ENCODE measurements at regions not wholly inside any gene's neighbourhood (a gene's known extent, or its start where the extent isn't known, plus 50 kb on each side); places are given as distances from the start of the nearest gene placed in this dataset.

- H3K9ac ChIP-seq (ENCODE audit: low read length in 5 of 5): no peak overlapping the region
- peaks cover 0 to 7% (median 0%) of the 10 kb centered on the region in 5 donors for H3K27me3 ChIP-seq (ENCODE audit: control insufficient read depth in 5 of 5, insufficient read depth in 4 of 5, low read length in 5 of 5)
- H3K36me3 ChIP-seq (ENCODE audit: control insufficient read depth in 5 of 5, insufficient read depth in 5 of 5, low read length in 5 of 5): no peaks in the 10 kb centered on the region
- no peak overlapping the region for H3K27ac ChIP-seq (ENCODE audit: low read depth, low read length)
- no peaks in the 10 kb centered on the region for H3K9me3 ChIP-seq (ENCODE audit: control insufficient read depth in 5 of 5, low read length in 5 of 5)
- H3K4me3 ChIP-seq (ENCODE audit: low read depth in 1 of 5, low read length in 5 of 5): no peak overlapping the region
- peaks cover 0 to 8% (median 7%) of the 10 kb centered on the region in 5 donors for H3K4me1 ChIP-seq (ENCODE audit: control insufficient read depth in 5 of 5, insufficient read depth in 5 of 5, low read length in 5 of 5)
Measured at GRCh38 chr2:62567669-62568068, 61.7 kb upstream of the TMEM17 start.

GRCh38 chr2:62566847-62567246, 60.9 kb upstream of the TMEM17 start:
- Histone ChIP-seq H3K4me1 (ENCODE audit: control insufficient read depth in 5 of 5, insufficient read depth in 5 of 5, low read length in 5 of 5) (peaks cover 0 to 8% (median 7%) of the 10 kb centered on the region in 5 donors), H3K9ac (ENCODE audit: low read length in 5 of 5) (no peak overlapping the region), H3K9me3 (ENCODE audit: control insufficient read depth in 5 of 5, low read length in 5 of 5) (no peaks in the 10 kb centered on the region), H3K36me3 (ENCODE audit: control insufficient read depth in 5 of 5, insufficient read depth in 5 of 5, low read length in 5 of 5) (no peaks in the 10 kb centered on the region), H3K27me3 (ENCODE audit: control insufficient read depth in 5 of 5, insufficient read depth in 4 of 5, low read length in 5 of 5) (peaks cover 0 to 7% (median 0%) of the 10 kb centered on the region in 5 donors), H3K27ac (ENCODE audit: low read depth, low read length) (no peak overlapping the region), H3K4me3 (ENCODE audit: low read depth in 1 of 5, low read length in 5 of 5) (no peak overlapping the region)

GRCh38 chr2:62565309-62565908, 59.4 kb upstream of the TMEM17 start:
- H3K9me3 ChIP-seq (ENCODE audit: control insufficient read depth in 5 of 5, low read length in 5 of 5): no peaks in the 10 kb centered on the region
- H3K9ac ChIP-seq (ENCODE audit: low read length in 5 of 5): no peak overlapping the region
- peaks cover 0 to 7% (median 0%) of the 10 kb centered on the region in 5 donors for H3K4me1 ChIP-seq (ENCODE audit: control insufficient read depth in 5 of 5, insufficient read depth in 5 of 5, low read length in 5 of 5)
- H3K4me3 ChIP-seq (ENCODE audit: low read depth in 1 of 5, low read length in 5 of 5): no peak overlapping the region
- no peaks in the 10 kb centered on the region for H3K27me3 ChIP-seq (ENCODE audit: control insufficient read depth in 5 of 5, insufficient read depth in 4 of 5, low read length in 5 of 5)
- H3K36me3 ChIP-seq (ENCODE audit: control insufficient read depth in 5 of 5, insufficient read depth in 5 of 5, low read length in 5 of 5): no peaks in the 10 kb centered on the region
- H3K27ac ChIP-seq (ENCODE audit: low read depth, low read length): no peak overlapping the region

- H3K36me3 ChIP-seq (ENCODE audit: control insufficient read depth in 5 of 5, insufficient read depth in 5 of 5, low read length in 5 of 5): no peaks in the 10 kb centered on the region
- no peaks in the 10 kb centered on the region for H3K9me3 ChIP-seq (ENCODE audit: control insufficient read depth in 5 of 5, low read length in 5 of 5)
- H3K4me1 ChIP-seq (ENCODE audit: control insufficient read depth in 5 of 5, insufficient read depth in 5 of 5, low read length in 5 of 5): peaks cover 0 to 7% (median 0%) of the 10 kb centered on the region in 5 donors
- no peak overlapping the region for H3K9ac ChIP-seq (ENCODE audit: low read length in 5 of 5)
- H3K4me3 ChIP-seq (ENCODE audit: low read depth in 1 of 5, low read length in 5 of 5): no peak overlapping the region
- H3K27ac ChIP-seq (ENCODE audit: low read depth, low read length): no peak overlapping the region
- H3K27me3 ChIP-seq (ENCODE audit: control insufficient read depth in 5 of 5, insufficient read depth in 4 of 5, low read length in 5 of 5): no peaks in the 10 kb centered on the region
Measured at GRCh38 chr2:62564380-62565137, 58.6 kb upstream of the TMEM17 start.

GRCh38 chr2:62561586-62561985, 55.6 kb upstream of the TMEM17 start:
- no peaks in the 10 kb centered on the region for H3K4me1 ChIP-seq (ENCODE audit: control insufficient read depth in 5 of 5, insufficient read depth in 5 of 5, low read length in 5 of 5)
- no peaks in the 10 kb centered on the region for H3K36me3 ChIP-seq (ENCODE audit: control insufficient read depth in 5 of 5, insufficient read depth in 5 of 5, low read length in 5 of 5)
- H3K27me3 ChIP-seq (ENCODE audit: control insufficient read depth in 5 of 5, insufficient read depth in 4 of 5, low read length in 5 of 5): no peaks in the 10 kb centered on the region

GRCh38 chr2:62559582-62559981, 53.6 kb upstream of the TMEM17 start:
- Histone ChIP-seq H3K9me3 (ENCODE audit: control insufficient read depth in 5 of 5, low read length in 5 of 5) (no peaks in the 10 kb centered on the region), H3K27ac (ENCODE audit: low read depth, low read length) (no peak overlapping the region)

More at GRCh38 chr2:62561586-62561985, 55.6 kb upstream of the TMEM17 start:
- no peak overlapping the region for H3K9ac ChIP-seq (ENCODE audit: low read length in 5 of 5)
- H3K27ac ChIP-seq (ENCODE audit: low read depth, low read length): no peak overlapping the region
- H3K4me3 ChIP-seq (ENCODE audit: low read depth in 1 of 5, low read length in 5 of 5): no peak overlapping the region
- H3K9me3 ChIP-seq (ENCODE audit: control insufficient read depth in 5 of 5, low read length in 5 of 5): no peaks in the 10 kb centered on the region

GRCh38 chr2:62558743-62559142, 52.7 kb upstream of the TMEM17 start:
- H3K36me3 ChIP-seq (ENCODE audit: control insufficient read depth in 5 of 5, insufficient read depth in 5 of 5, low read length in 5 of 5): no peaks in the 10 kb centered on the region
- H3K27ac ChIP-seq (ENCODE audit: low read depth, low read length): no peak overlapping the region
- H3K27me3 ChIP-seq (ENCODE audit: control insufficient read depth in 5 of 5, insufficient read depth in 4 of 5, low read length in 5 of 5): no peaks in the 10 kb centered on the region

More at GRCh38 chr2:62559582-62559981, 53.6 kb upstream of the TMEM17 start:
- Histone ChIP-seq H3K4me1 (ENCODE audit: control insufficient read depth in 5 of 5, insufficient read depth in 5 of 5, low read length in 5 of 5) (peaks cover 0 to 8% (median 6%) of the 10 kb centered on the region in 5 donors), H3K9ac (ENCODE audit: low read length in 5 of 5) (no peak overlapping the region), H3K4me3 (ENCODE audit: low read depth in 1 of 5, low read length in 5 of 5) (no peak overlapping the region), H3K36me3 (ENCODE audit: control insufficient read depth in 5 of 5, insufficient read depth in 5 of 5, low read length in 5 of 5) (no peaks in the 10 kb centered on the region), H3K27me3 (ENCODE audit: control insufficient read depth in 5 of 5, insufficient read depth in 4 of 5, low read length in 5 of 5) (no peaks in the 10 kb centered on the region)

GRCh38 chr2:62556086-62556485, 50.1 kb upstream of the TMEM17 start:
- H3K27ac ChIP-seq (ENCODE audit: low read depth, low read length): no peak overlapping the region
- no peak overlapping the region for H3K4me3 ChIP-seq (ENCODE audit: low read depth in 1 of 5, low read length in 5 of 5)
- H3K36me3 ChIP-seq (ENCODE audit: control insufficient read depth in 5 of 5, insufficient read depth in 5 of 5, low read length in 5 of 5): no peaks in the 10 kb centered on the region
- no peaks in the 10 kb centered on the region for H3K27me3 ChIP-seq (ENCODE audit: control insufficient read depth in 5 of 5, insufficient read depth in 4 of 5, low read length in 5 of 5)
- H3K4me1 ChIP-seq (ENCODE audit: control insufficient read depth in 5 of 5, insufficient read depth in 5 of 5, low read length in 5 of 5): peaks cover 0 to 8% (median 6%) of the 10 kb centered on the region in 5 donors
- H3K9me3 ChIP-seq (ENCODE audit: control insufficient read depth in 5 of 5, low read length in 5 of 5): no peaks in the 10 kb centered on the region
- H3K9ac ChIP-seq (ENCODE audit: low read length in 5 of 5): no peak overlapping the region

More at GRCh38 chr2:62558743-62559142, 52.7 kb upstream of the TMEM17 start:
- Histone ChIP-seq H3K4me1 (ENCODE audit: control insufficient read depth in 5 of 5, insufficient read depth in 5 of 5, low read length in 5 of 5) (peaks cover 0 to 8% (median 6%) of the 10 kb centered on the region in 5 donors), H3K9me3 (ENCODE audit: control insufficient read depth in 5 of 5, low read length in 5 of 5) (no peaks in the 10 kb centered on the region), H3K9ac (ENCODE audit: low read length in 5 of 5) (no peak overlapping the region), H3K4me3 (ENCODE audit: low read depth in 1 of 5, low read length in 5 of 5) (no peak overlapping the region)

Measured in subcutaneous abdominal adipose tissue (tissue), 5 donors.